Loucy (cell line): ENCODE measurements at regions not wholly inside any gene's neighbourhood (a gene's known extent, or its start where the extent isn't known, plus 50 kb on each side); places are given as distances from the start of the nearest gene placed in this dataset.

Experiments used
- H2AFZ ChIP-seq: fragments of 200-600 bp; sonication (generic); 2 replicates; pipeline ENCODE4 v1.6.0; 2016; ENCODE audit warnings: antibody characterized with exemption, mild to moderate bottlenecking, low read length, moderate library complexity
- H3F3A ChIP-seq: fragments of 200-600 bp; 2 replicates; pipeline ENCODE4 v1.6.0; 2016; ENCODE audit warnings: antibody characterized with exemption, low read depth, mild to moderate bottlenecking
- H3K27me3 ChIP-seq: fragments of 200-600 bp; sonication (generic); 2 replicates; pipeline ENCODE4 v1.6.1; 2014; ENCODE audit warnings: low read length, mild to moderate bottlenecking; ENCODE audit not compliant: insufficient read depth, poor library complexity, severe bottlenecking
- H3K36me3 ChIP-seq: fragments of 200-600 bp; sonication (generic); 2 replicates; pipeline ENCODE4 v1.6.1; 2016; ENCODE audit warnings: low read length; ENCODE audit not compliant: insufficient read depth
- H3K4me1 ChIP-seq: fragments of 200-600 bp; sonication (generic); 2 replicates; pipeline ENCODE4 v1.5.1; 2014; ENCODE audit warnings: low read length, mild to moderate bottlenecking; ENCODE audit not compliant: insufficient read depth, poor library complexity, severe bottlenecking
- H3K4me2 ChIP-seq: fragments of 200-600 bp; sonication (generic); 2 replicates; pipeline ENCODE4 v1.6.0; 2014; ENCODE audit warnings: antibody characterized with exemption, low read length, low read depth, mild to moderate bottlenecking; ENCODE audit not compliant: poor library complexity, severe bottlenecking
- H3K4me3 ChIP-seq: fragments of 200-600 bp; sonication (generic); 2 replicates; pipeline ENCODE4 v1.5.1; 2014; ENCODE audit warnings: low read length, mild to moderate bottlenecking, mixed read lengths; ENCODE audit not compliant: poor library complexity, severe bottlenecking
- H3K79me2 ChIP-seq: fragments of 200-600 bp; sonication (generic); 2 replicates; pipeline ENCODE4 v1.6.1; 2014; ENCODE audit warnings: low read length; ENCODE audit not compliant: insufficient read depth
- H3K9ac ChIP-seq: fragments of 200-600 bp; sonication (generic); 2 replicates; pipeline ENCODE4 v1.6.0; 2014; ENCODE audit warnings: mild to moderate bottlenecking, low read depth, low read length, moderate library complexity; ENCODE audit not compliant: poor library complexity, severe bottlenecking
- H3K9me2 ChIP-seq: fragments of 200-600 bp; sonication (generic); replicated peaks from 2 replicates; pipeline ENCODE4 v1.6.1; 2016; ENCODE audit warnings: low read depth, low read length, mixed read lengths
- H3K9me3 ChIP-seq: fragments of 200-600 bp; sonication (generic); 2 replicates; pipeline ENCODE4 v1.6.1; 2014; ENCODE audit warnings: mild to moderate bottlenecking, antibody characterized with exemption, low read length, low read depth; ENCODE audit not compliant: insufficient read depth
- H4K20me1 ChIP-seq: fragments of 200-600 bp; sonication (generic); 2 replicates; pipeline ENCODE4 v1.6.0; 2014; ENCODE audit warnings: antibody characterized with exemption, low read length, mild to moderate bottlenecking; ENCODE audit not compliant: insufficient read depth, poor library complexity, severe bottlenecking
- EZH2phosphoT487 ChIP-seq: fragments of 200-600 bp; IDR thresholded peaks from 2 replicates; pipeline ENCODE4 v1.6.1; 2018; ENCODE audit warnings: antibody characterized with exemption, mild to moderate bottlenecking, moderate library complexity, borderline replicate concordance
- TF ChIP-seq, protein P1 (sequence below): fragments of 200-600 bp; sonication (generic); conservative IDR thresholded peaks from 2 replicates; pipeline ENCODE4 v1.5.1; 2014; ENCODE audit warnings: mild to moderate bottlenecking, antibody characterized with exemption, low read length

DNA sequence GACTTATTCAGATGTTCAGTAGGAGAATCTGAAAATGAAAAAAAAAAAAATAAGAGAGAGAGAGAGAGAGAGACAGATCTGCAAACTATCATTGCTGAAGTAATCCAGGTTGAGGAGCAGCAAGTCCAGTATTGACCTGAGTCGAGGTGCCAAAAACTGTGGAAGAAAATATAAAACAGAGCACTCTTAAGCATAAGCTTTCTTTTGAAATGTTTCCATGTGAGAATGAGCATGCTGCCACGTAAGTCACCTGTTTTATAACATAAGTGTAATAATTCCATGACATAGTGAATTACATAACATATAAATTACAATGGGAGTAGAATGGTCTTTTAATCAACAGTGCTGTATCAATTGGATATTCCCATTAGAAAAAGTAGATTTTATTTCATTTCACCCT lies 218.2 kb downstream of the BCHE start:
- Histone ChIP-seq H3K9me3 (no peaks in the 10 kb centered on the region), H3F3A (no peaks in the 10 kb centered on the region), H3K27me3 (no peaks in the 10 kb centered on the region), H3K9ac (no peak overlapping the region), H2AFZ (no peak overlapping the region), H3K4me2 (no peak overlapping the region), H3K36me3 (no peaks in the 10 kb centered on the region), H3K79me2 (no peaks in the 10 kb centered on the region), H3K9me2 (no peaks in the 10 kb centered on the region), H3K4me1 (no peaks in the 10 kb centered on the region), H4K20me1 (no peaks in the 10 kb centered on the region), H3K4me3 (no peak overlapping the region)
- TF ChIP-seq, protein P1, sequence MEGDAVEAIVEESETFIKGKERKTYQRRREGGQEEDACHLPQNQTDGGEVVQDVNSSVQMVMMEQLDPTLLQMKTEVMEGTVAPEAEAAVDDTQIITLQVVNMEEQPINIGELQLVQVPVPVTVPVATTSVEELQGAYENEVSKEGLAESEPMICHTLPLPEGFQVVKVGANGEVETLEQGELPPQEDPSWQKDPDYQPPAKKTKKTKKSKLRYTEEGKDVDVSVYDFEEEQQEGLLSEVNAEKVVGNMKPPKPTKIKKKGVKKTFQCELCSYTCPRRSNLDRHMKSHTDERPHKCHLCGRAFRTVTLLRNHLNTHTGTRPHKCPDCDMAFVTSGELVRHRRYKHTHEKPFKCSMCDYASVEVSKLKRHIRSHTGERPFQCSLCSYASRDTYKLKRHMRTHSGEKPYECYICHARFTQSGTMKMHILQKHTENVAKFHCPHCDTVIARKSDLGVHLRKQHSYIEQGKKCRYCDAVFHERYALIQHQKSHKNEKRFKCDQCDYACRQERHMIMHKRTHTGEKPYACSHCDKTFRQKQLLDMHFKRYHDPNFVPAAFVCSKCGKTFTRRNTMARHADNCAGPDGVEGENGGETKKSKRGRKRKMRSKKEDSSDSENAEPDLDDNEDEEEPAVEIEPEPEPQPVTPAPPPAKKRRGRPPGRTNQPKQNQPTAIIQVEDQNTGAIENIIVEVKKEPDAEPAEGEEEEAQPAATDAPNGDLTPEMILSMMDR = no peak

DNA sequence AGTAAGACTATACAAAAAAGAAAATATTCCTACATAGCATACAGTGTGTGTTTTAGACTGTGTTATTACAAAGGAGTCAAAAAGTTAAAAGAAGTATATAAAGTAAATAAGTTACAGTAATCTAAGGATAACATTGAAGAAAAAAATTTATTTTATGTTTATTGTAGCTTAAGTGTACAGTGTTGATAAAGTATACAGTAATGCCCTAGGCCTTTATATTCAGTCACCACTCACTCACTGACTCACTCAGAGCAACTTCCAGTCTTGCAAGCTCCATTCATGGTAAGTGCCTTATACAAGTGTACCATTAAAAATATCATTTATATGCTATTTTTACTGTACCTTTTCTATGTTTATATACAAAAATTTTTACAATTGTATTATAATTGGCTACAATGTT lies 220.1 kb downstream of the BCHE start:
- Histone ChIP-seq H3K9me3 (no peaks in the 10 kb centered on the region), H3F3A (no peaks in the 10 kb centered on the region), H3K4me3 (no peak overlapping the region), H3K4me1 (no peaks in the 10 kb centered on the region), H3K9ac (no peak overlapping the region), H3K79me2 (no peaks in the 10 kb centered on the region), H3K36me3 (no peaks in the 10 kb centered on the region), H4K20me1 (no peaks in the 10 kb centered on the region), H3K27me3 (no peaks in the 10 kb centered on the region), H2AFZ (no peak overlapping the region), H3K4me2 (no peak overlapping the region), H3K9me2 (no peaks in the 10 kb centered on the region)
- TF ChIP-seq, protein P1 = no peak
- no peak for TF ChIP-seq EZH2phosphoT487

DNA sequence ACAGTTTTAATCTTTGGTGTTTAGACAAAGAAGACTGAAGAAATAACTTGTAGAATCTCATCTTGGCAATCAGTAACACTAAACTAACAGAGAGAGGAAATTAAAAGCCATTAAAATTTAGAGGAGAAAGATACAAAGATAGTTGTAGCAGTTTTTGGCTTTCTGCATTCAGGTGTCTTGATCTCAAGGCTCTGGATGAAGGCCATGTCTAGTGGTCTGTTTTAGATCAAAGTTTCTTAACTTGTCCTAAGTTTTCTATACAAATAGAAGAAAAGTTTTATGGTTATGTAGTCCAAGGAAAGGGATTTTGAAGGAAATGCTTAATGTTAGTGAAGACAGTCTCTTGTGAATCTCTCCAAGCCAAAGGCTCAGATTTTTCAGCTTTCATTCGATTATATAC lies 222.9 kb downstream of the BCHE start:
- Histone ChIP-seq H3K27me3 (no peaks in the 10 kb centered on the region), H3K9me3 (no peaks in the 10 kb centered on the region), H2AFZ (no peak overlapping the region)

More for the DNA sequence above, 222.9 kb downstream of the BCHE start:
- H3K36me3 ChIP-seq = no peaks in the 10 kb centered on the region
- no peak overlapping the region for H3K9ac ChIP-seq
- no peak overlapping the region for H3K4me3 ChIP-seq
- TF ChIP-seq, protein P1 = no peak
- no peaks in the 10 kb centered on the region for H3K79me2 ChIP-seq
- H3K9me2 ChIP-seq = no peaks in the 10 kb centered on the region
- no peaks in the 10 kb centered on the region for H4K20me1 ChIP-seq
- no peaks in the 10 kb centered on the region for H3F3A ChIP-seq
- no peak overlapping the region for H3K4me2 ChIP-seq
- no peaks in the 10 kb centered on the region for H3K4me1 ChIP-seq
